ENCODE measurements at regions not wholly inside any gene's neighbourhood (a gene's known extent, or its start where the extent isn't known, plus 50 kb on each side); places are given as distances from the start of the nearest gene placed in this dataset.
"Not testable (repeated sequence)": the region's sequence is repeated elsewhere in the genome, so short reads cannot be mapped to it uniquely, and the experiment has no call there.

DNA sequence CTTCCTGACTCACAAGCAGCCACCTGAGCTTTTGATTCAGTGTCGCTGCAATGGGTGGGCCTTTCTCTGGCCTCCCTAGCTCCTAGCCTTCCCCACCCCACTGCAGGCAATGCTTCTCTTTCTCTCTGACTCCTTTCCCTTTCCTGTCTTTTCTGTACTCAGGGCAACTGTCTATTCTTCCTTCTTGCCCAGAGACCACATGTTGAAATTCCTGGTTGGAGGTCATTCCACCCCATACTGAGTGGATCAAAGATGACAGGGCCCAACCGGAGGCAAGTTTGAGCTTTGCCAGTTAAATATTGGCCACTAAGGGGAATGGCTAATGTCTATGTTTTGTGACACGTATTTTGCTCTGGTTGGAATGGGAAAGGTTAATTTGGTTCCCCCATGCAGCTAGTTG lies 65.2 kb upstream of the ARID1A start:
- POLR2A ChIA-PET (ENCODE audit: unreplicated experiment): no interaction called here

DNA sequence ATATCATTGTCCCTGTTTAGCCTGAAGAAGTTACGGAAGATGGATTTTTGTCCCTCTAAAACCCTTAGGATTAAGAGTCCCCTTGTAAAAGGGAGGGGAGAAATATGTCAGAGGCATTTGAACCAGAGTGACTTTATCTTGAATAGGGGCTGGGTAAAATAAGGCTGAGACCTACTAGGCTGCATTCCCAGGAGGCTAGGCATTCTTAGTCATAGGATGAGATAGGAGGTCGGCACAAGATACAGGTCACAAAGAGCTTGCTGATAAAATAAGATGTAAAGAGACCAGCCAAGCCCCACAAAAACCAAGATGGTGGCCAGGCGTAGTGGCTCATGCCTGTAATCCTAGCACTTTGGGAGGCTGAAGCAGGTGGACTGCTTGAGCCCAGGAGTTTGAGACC lies 60.0 kb upstream of the ARID1A start:
- H3K4me2 ChIP-seq (ENCODE audit: low read depth, low read length); H3K56ac ChIP-seq (ENCODE audit: extremely low read depth, insufficient read depth, low read length); H3K4me1 ChIP-seq (ENCODE audit: control insufficient read depth, insufficient read depth, low read length); H3K9me1 ChIP-seq (ENCODE audit: insufficient read depth, low read length); H2BK15ac ChIP-seq (ENCODE audit: low read depth, low read length); DNase-seq; CTCF ChIA-PET; H2BK5ac ChIP-seq (ENCODE audit: low read depth, low read length, poor library complexity, severe bottlenecking); H3K4me3 ChIP-seq (ENCODE audit: insufficient read depth, low read depth, low read length); H3K27me3 ChIP-seq (ENCODE audit: control insufficient read depth, insufficient read depth, low read length); H3K36me3 ChIP-seq (ENCODE audit: control insufficient read depth, insufficient read depth, low read length); H4K5ac ChIP-seq (ENCODE audit: low read depth, low read length); H4K91ac ChIP-seq (ENCODE audit: insufficient read depth, low read depth, low read length); H3K14ac ChIP-seq (replicated peaks; ENCODE audit: low read depth, low read length); POLR2A ChIA-PET (ENCODE audit: unreplicated experiment); H2BK20ac ChIP-seq (ENCODE audit: low read depth, low read length); BruUV-seq (replicated peaks); H2AFZ ChIP-seq (replicated peaks; ENCODE audit: low read length, poor library complexity); in situ Hi-C loops (cut with MboI; ENCODE audit: low sequenced_read_pairs); H4K20me1 ChIP-seq (ENCODE audit: insufficient read depth, low read length); H3K9me3 ChIP-seq (ENCODE audit: control insufficient read depth, insufficient read depth, low read length); H2AK9ac ChIP-seq (replicated peaks; ENCODE audit: low read depth, low read length, poor library complexity); H3K79me1 ChIP-seq (ENCODE audit: low read depth in 1 of 2, low read length in 2 of 2); H2BK120ac ChIP-seq (ENCODE audit: low read depth, low read length); H3K23ac ChIP-seq (ENCODE audit: low read depth, low read length); H3K18ac ChIP-seq (ENCODE audit: low read depth, low read length); H2AK5ac ChIP-seq (ENCODE audit: low read depth, low read length); H3K4ac ChIP-seq (ENCODE audit: low read depth, low read length); H3K9ac ChIP-seq (ENCODE audit: low read depth, low read length); intact Hi-C loops (cut with micrococcal nuclease); ATAC-seq (ENCODE audit: low read depth); H3K27ac ChIP-seq (ENCODE audit: insufficient read depth, low read length); H4K8ac ChIP-seq (ENCODE audit: low read depth in 2 of 2, low read length in 2 of 2); dilution Hi-C loops (cut with HindIII; ENCODE audit: low sequenced_read_pairs, unreplicated experiment): not testable (repeated sequence)
- 33% methylated on average over 1 of the region's 3 CpGs; no CpG with 5 or more reads in 1 of the 2 experiments for WGBS, 2 experiments (ENCODE audit: extremely low coverage in 2 of 2, insufficient read length in 1 of 2)

More for the DNA sequence above, 65.2 kb upstream of the ARID1A start:
- Histone ChIP-seq H3K9me1 (ENCODE audit: insufficient read depth, low read length) (no peaks in the 10 kb centered on the region), H3K79me1 (ENCODE audit: low read depth in 1 of 2, low read length in 2 of 2) (no peaks in the 10 kb centered on the region), H3K4me3 (ENCODE audit: insufficient read depth, low read depth, low read length) (no peak overlapping the region), H3K4me1 (ENCODE audit: control insufficient read depth, insufficient read depth, low read length) (no peaks in the 10 kb centered on the region), H4K91ac (ENCODE audit: insufficient read depth, low read depth, low read length) (no peak overlapping the region), H4K20me1 (ENCODE audit: insufficient read depth, low read length) (no peaks in the 10 kb centered on the region), H2AK5ac (ENCODE audit: low read depth, low read length) (no peak overlapping the region), H4K8ac (ENCODE audit: low read depth in 2 of 2, low read length in 2 of 2) (no peak overlapping the region), H3K9ac (ENCODE audit: low read depth, low read length) (no peak overlapping the region), H2BK120ac (ENCODE audit: low read depth, low read length) (no peak overlapping the region), H2BK15ac (ENCODE audit: low read depth, low read length) (no peak overlapping the region), H3K14ac (replicated peaks; ENCODE audit: low read depth, low read length) (no peak overlapping the region), H3K9me3 (ENCODE audit: control insufficient read depth, insufficient read depth, low read length) (no peaks in the 10 kb centered on the region), H3K23ac (ENCODE audit: low read depth, low read length) (no peak overlapping the region), H2BK20ac (ENCODE audit: low read depth, low read length) (no peak overlapping the region), H3K27ac (ENCODE audit: insufficient read depth, low read length) (no peak overlapping the region), H3K18ac (ENCODE audit: low read depth, low read length) (no peak overlapping the region), H3K27me3 (ENCODE audit: control insufficient read depth, insufficient read depth, low read length) (no peaks in the 10 kb centered on the region), H2AFZ (replicated peaks; ENCODE audit: low read length, poor library complexity) (no peak overlapping the region), H4K5ac (ENCODE audit: low read depth, low read length) (no peak overlapping the region), H3K36me3 (ENCODE audit: control insufficient read depth, insufficient read depth, low read length) (no peaks in the 10 kb centered on the region), H3K56ac (ENCODE audit: extremely low read depth, insufficient read depth, low read length) (no peak overlapping the region), H2AK9ac (replicated peaks; ENCODE audit: low read depth, low read length, poor library complexity) (no peak overlapping the region), H2BK5ac (ENCODE audit: low read depth, low read length, poor library complexity, severe bottlenecking) (no peak overlapping the region), H3K4ac (ENCODE audit: low read depth, low read length) (no peak overlapping the region), H3K4me2 (ENCODE audit: low read depth, low read length) (no peak overlapping the region)
- CTCF ChIA-PET: no interaction called here
- TF ChIP-seq SMC3 (IDR thresholded peaks at IDR 0.05; ENCODE audit: low read depth, low read length): no peak
- no peak for TF ChIP-seq RAD21 (IDR thresholded peaks at IDR 0.05; ENCODE audit: low read length)
- TF ChIP-seq MAFK (IDR thresholded peaks at IDR 0.05; ENCODE audit: low read depth, low read length): no peak
- TF ChIP-seq RCOR1 (IDR thresholded peaks at IDR 0.05; ENCODE audit: insufficient replicate concordance, low read length): no peak
- dilution Hi-C loops (cut with HindIII; ENCODE audit: low sequenced_read_pairs, unreplicated experiment): no loop called here
- BruUV-seq (replicated peaks): no TSS peak
- 60% methylated on average over 1 of the region's 3 CpGs; no CpG with 5 or more reads in 1 of the 2 experiments for WGBS, 2 experiments (ENCODE audit: extremely low coverage in 2 of 2, insufficient read length in 1 of 2)
- in situ Hi-C loops (cut with MboI; ENCODE audit: low sequenced_read_pairs): no loop called here
- intact Hi-C loops (cut with micrococcal nuclease): no loop called here
- ATAC-seq (ENCODE audit: low read depth) (no peak), DNase-seq (no peak)
